ENCODE measurements at regions not wholly inside any gene's neighbourhood (a gene's known extent, or its start where the extent isn't known, plus 50 kb on each side); places are given as distances from the start of the nearest gene placed in this dataset.

GRCh38 chr7:86499986-86500385 is 143.7 kb upstream of the GRM3 start:
- TF ChIP-seq CTCF (IDR thresholded peaks at IDR 0.05) (no peak), POLR2AphosphoS5 (IDR thresholded peaks at IDR 0.05) (no peak)

Data from esophagus muscularis mucosa (tissue), 3 donors.